ENCODE measurements at regions not wholly inside any gene's neighbourhood (a gene's known extent, or its start where the extent isn't known, plus 50 kb on each side); places are given as distances from the start of the nearest gene placed in this dataset.
A peak's percentile ranks its signal among the peaks of the same experiment; 100 is the strongest.

GRCh38 chr3:176663837-176664831 lies 533.1 kb downstream of the TBL1XR1 start:
- Histone ChIP-seq H3K27me3 (ENCODE audit: control insufficient read depth in 3 of 3, insufficient read depth in 3 of 3, low read length in 2 of 3) (no peaks in the 10 kb centered on the region), H3K9me3 (ENCODE audit: control insufficient read depth in 4 of 4, insufficient read depth in 3 of 4, low read length in 3 of 4) (peaks cover 0 to 3% (median 0%) of the 10 kb centered on the region in 4 donors), H3K9ac (ENCODE audit: insufficient read depth in 1 of 2, low read length in 2 of 2) (no peak overlapping the region), H3K4me3 (no peak overlapping the region), H3K27ac (ENCODE audit: low read depth in 1 of 2, low read length in 1 of 2) (no peak overlapping the region), H3K4me1 (ENCODE audit: control insufficient read depth in 5 of 5, insufficient read depth in 5 of 5, low read length in 5 of 5) (peaks cover 0 to 12% (median 0%) of the 10 kb centered on the region in 5 donors), H3K36me3 (ENCODE audit: control insufficient read depth in 4 of 4, insufficient read depth in 4 of 4, low read length in 4 of 4) (no peaks in the 10 kb centered on the region)
- 8 to 16% methylated on average over 8 of the region's 8 CpGs for WGBS, 2 donors
- peak in 2 of 3 donors; percentile 87 to 90 for DNase-seq
- ATAC-seq (ENCODE audit: insufficient read depth, low FRiP score) = no peak
- TF ChIP-seq CTCF (IDR thresholded peaks at IDR 0.05; ENCODE audit: control extremely low read depth, extremely low read depth) = no peak

GRCh38 chr3:176663387-176663786 lies 533.9 kb downstream of the TBL1XR1 start:
- Histone ChIP-seq H3K9ac (ENCODE audit: insufficient read depth in 1 of 2, low read length in 2 of 2) (no peak overlapping the region), H3K4me1 (ENCODE audit: control insufficient read depth in 5 of 5, insufficient read depth in 5 of 5, low read length in 5 of 5) (peaks cover 0 to 12% (median 0%) of the 10 kb centered on the region in 5 donors), H3K36me3 (ENCODE audit: control insufficient read depth in 4 of 4, insufficient read depth in 4 of 4, low read length in 4 of 4) (no peaks in the 10 kb centered on the region), H3K27ac (ENCODE audit: low read depth in 1 of 2, low read length in 1 of 2) (no peak overlapping the region), H3K27me3 (ENCODE audit: control insufficient read depth in 3 of 3, insufficient read depth in 3 of 3, low read length in 2 of 3) (no peaks in the 10 kb centered on the region), H3K4me3 (no peak overlapping the region), H3K9me3 (ENCODE audit: control insufficient read depth in 4 of 4, insufficient read depth in 3 of 4, low read length in 3 of 4) (no peaks in the 10 kb centered on the region)
- no peak for TF ChIP-seq CTCF (IDR thresholded peaks at IDR 0.05; ENCODE audit: control extremely low read depth, extremely low read depth)
- 22 to 52% methylated on average over 1 of the region's 1 CpG for WGBS, 2 donors
- no peak for ATAC-seq (ENCODE audit: insufficient read depth, low FRiP score)
- DNase-seq = peak in 1 of 3 donors; percentile 3

- Histone ChIP-seq H3K4me1 (ENCODE audit: control insufficient read depth in 5 of 5, insufficient read depth in 5 of 5, low read length in 5 of 5) (peaks cover 0 to 12% (median 0%) of the 10 kb centered on the region in 5 donors), H3K27ac (ENCODE audit: low read depth in 1 of 2, low read length in 1 of 2) (no peak overlapping the region), H3K4me3 (no peak overlapping the region), H3K9ac (ENCODE audit: insufficient read depth in 1 of 2, low read length in 2 of 2) (no peak overlapping the region), H3K9me3 (ENCODE audit: control insufficient read depth in 4 of 4, insufficient read depth in 3 of 4, low read length in 3 of 4) (no peaks in the 10 kb centered on the region), H3K27me3 (ENCODE audit: control insufficient read depth in 3 of 3, insufficient read depth in 3 of 3, low read length in 2 of 3) (no peaks in the 10 kb centered on the region), H3K36me3 (ENCODE audit: control insufficient read depth in 4 of 4, insufficient read depth in 4 of 4, low read length in 4 of 4) (no peaks in the 10 kb centered on the region)
- DNase-seq = no peak
- no peak for TF ChIP-seq CTCF (IDR thresholded peaks at IDR 0.05; ENCODE audit: control extremely low read depth, extremely low read depth)
- no peak for ATAC-seq (ENCODE audit: insufficient read depth, low FRiP score)
- WGBS, 2 donors = 74 to 79% methylated on average over 2 of the region's 2 CpGs
Observed at GRCh38 chr3:176661432-176661964, 535.8 kb downstream of the TBL1XR1 start.
